Endodermal cell (in vitro differentiated cells): ENCODE measurements at regions not wholly inside any gene's neighbourhood (a gene's known extent, or its start where the extent isn't known, plus 50 kb on each side); places are given as distances from the start of the nearest gene placed in this dataset.
A peak's percentile ranks its signal among the peaks of the same experiment; 100 is the strongest.

ENCODE experiments used
- DNase-seq: peaks from one replicate; pipeline ENCODE4 v3.0.0-alpha.2; 2017
- H3K27ac ChIP-seq: 2 replicates; pipeline ENCODE4 v1.5.1; 2013; ENCODE audit warnings: mild to moderate bottlenecking, low read depth, low read length, moderate library complexity
- H3K27me3 ChIP-seq: 2 replicates; pipeline ENCODE4 v1.6.1; 2013; ENCODE audit warnings: mild to moderate bottlenecking, low read length, moderate library complexity; ENCODE audit not compliant: insufficient read depth, control insufficient read depth, poor library complexity, severe bottlenecking
- H3K36me3 ChIP-seq: 2 replicates; pipeline ENCODE4 v1.7.0; 2013; ENCODE audit warnings: mild to moderate bottlenecking, low read length, moderate library complexity; ENCODE audit not compliant: control insufficient read depth, insufficient read depth
- H3K4me1 ChIP-seq: one replicate; pipeline ENCODE4 v1.7.0; 2013; ENCODE audit warnings: low read length; ENCODE audit not compliant: control insufficient read depth, insufficient read depth
- H3K4me3 ChIP-seq: 2 replicates; pipeline ENCODE4 v1.5.1; 2013; ENCODE audit warnings: mild to moderate bottlenecking, low read length, moderate library complexity
- H3K9ac ChIP-seq: 2 replicates; pipeline ENCODE4 v1.6.1; 2013; ENCODE audit warnings: mild to moderate bottlenecking, low read length, moderate library complexity; ENCODE audit not compliant: poor library complexity, severe bottlenecking; ENCODE audit errors: extremely low read depth
- H3K9me3 ChIP-seq: 2 replicates; pipeline ENCODE4 v1.6.1; 2013; ENCODE audit warnings: mild to moderate bottlenecking, low read length, moderate library complexity; ENCODE audit not compliant: control insufficient read depth
- H3K27ac Mint-ChIP-seq: 2 replicates; pipeline ENCODE4 v1.8.0; 2020; ENCODE audit warnings: mixed read lengths
- H3K27me3 Mint-ChIP-seq: 2 replicates; pipeline ENCODE4 v1.8.0; 2021; ENCODE audit warnings: mild to moderate bottlenecking, mixed read lengths; ENCODE audit not compliant: insufficient read depth
- H3K36me3 Mint-ChIP-seq: 2 replicates; pipeline ENCODE4 v1.8.0; 2020; ENCODE audit warnings: low read depth, mixed read lengths
- H3K4me1 Mint-ChIP-seq: 2 replicates; pipeline ENCODE4 v1.8.0; 2020; ENCODE audit warnings: mixed read lengths
- H3K4me3 Mint-ChIP-seq: 2 replicates; pipeline ENCODE4 v1.8.0; 2020; ENCODE audit warnings: mild to moderate bottlenecking, moderate library complexity, mixed read lengths
- H3K9me3 Mint-ChIP-seq: 2 replicates; pipeline ENCODE4 v1.8.0; 2020; ENCODE audit warnings: mild to moderate bottlenecking, mixed read lengths
- CTCF ChIP-seq: fragments of 200-600 bp; sonication (generic); conservative IDR thresholded peaks from 2 replicates; pipeline ENCODE4 v1.5.0; 2021; ENCODE audit warnings: antibody characterized with exemption, mild to moderate bottlenecking
- WGBS, 2 experiments: methylation state at CpG; one replicate each; pipeline versions ENCODE4 v1.1.5 to v1.1.7; 2013; ENCODE audit warnings: missing lambda C conversion rate in 2 of 2, mixed read lengths in 1 of 2; ENCODE audit not compliant: insufficient coverage in 1 of 2, insufficient read length in 1 of 2; 5-methylcytosine and 5-hydroxymethylcytosine counted together

- WGBS, 2 experiments: 83 to 91% methylated on average over 1 of the region's 1 CpG
- TF ChIP-seq CTCF: no peak
- Histone ChIP-seq H3K4me1 (no peaks in the 10 kb centered on the region), H3K4me3 (no peak overlapping the region), H3K27ac (no peak overlapping the region), H3K9ac (no peak overlapping the region), H3K27me3 (no peaks in the 10 kb centered on the region), H3K36me3 (no peaks in the 10 kb centered on the region), H3K9me3 (no peaks in the 10 kb centered on the region)
- no peak for DNase-seq
- Mint-ChIP-seq H3K27me3 (no peaks in the 10 kb centered on the region), H3K9me3 (no peaks in the 10 kb centered on the region), H3K4me3 (no peak overlapping the region), H3K27ac (no peak overlapping the region), H3K36me3 (no peaks in the 10 kb centered on the region), H3K4me1 (no peaks in the 10 kb centered on the region)
These were observed 175.5 kb upstream of the POU5F2 start for GRCh38 chr5:93916872-93917271.

- DNase-seq: no peak
- Histone ChIP-seq H3K9me3 (no peaks in the 10 kb centered on the region), H3K9ac (no peak overlapping the region), H3K36me3 (no peaks in the 10 kb centered on the region), H3K4me1 (no peaks in the 10 kb centered on the region), H3K4me3 (no peak overlapping the region), H3K27ac (no peak overlapping the region), H3K27me3 (no peaks in the 10 kb centered on the region)
- TF ChIP-seq CTCF: peak; percentile 80
- H3K4me1 Mint-ChIP-seq: no peaks in the 10 kb centered on the region
- H3K9me3 Mint-ChIP-seq: no peaks in the 10 kb centered on the region
- H3K36me3 Mint-ChIP-seq: no peaks in the 10 kb centered on the region
- peaks cover 2% of the 10 kb centered on the region for H3K27me3 Mint-ChIP-seq
- no peak overlapping the region for H3K27ac Mint-ChIP-seq
- no peak overlapping the region for H3K4me3 Mint-ChIP-seq
These were observed 173.7 kb upstream of the POU5F2 start for GRCh38 chr5:93915142-93915553.

- Histone ChIP-seq H3K36me3 (no peaks in the 10 kb centered on the region), H3K9me3 (no peaks in the 10 kb centered on the region), H3K27me3 (no peaks in the 10 kb centered on the region), H3K27ac (no peak overlapping the region), H3K9ac (no peak overlapping the region), H3K4me3 (no peak overlapping the region), H3K4me1 (no peaks in the 10 kb centered on the region)
- Mint-ChIP-seq H3K4me3 (no peak overlapping the region), H3K4me1 (no peaks in the 10 kb centered on the region), H3K27me3 (peaks cover 2% of the 10 kb centered on the region), H3K36me3 (no peaks in the 10 kb centered on the region), H3K27ac (no peak overlapping the region), H3K9me3 (no peaks in the 10 kb centered on the region)
- DNase-seq: no peak
- no peak for TF ChIP-seq CTCF
- WGBS, 2 experiments: 72 to 82% methylated on average over 2 of the region's 2 CpGs
These were observed 170.2 kb upstream of the POU5F2 start for GRCh38 chr5:93911609-93912008.
